ENCODE measurements at regions not wholly inside any gene's neighbourhood (a gene's known extent, or its start where the extent isn't known, plus 50 kb on each side); places are given as distances from the start of the nearest gene placed in this dataset.

GRCh38 chr1:67889466-67889865 is 56.2 kb upstream of the GNG12 start:
- Histone ChIP-seq H3K4me3 (no peak overlapping the region), H3K4me1 (no peaks in the 10 kb centered on the region), H3K27me3 (no peaks in the 10 kb centered on the region), H3K27ac (no peak overlapping the region), H3K9me3 (no peaks in the 10 kb centered on the region), H3K36me3 (no peaks in the 10 kb centered on the region)
- 91% methylated on average over 1 of the region's 1 CpG for WGBS (ENCODE audit: insufficient coverage, low coverage, low lambda C conversion rate, missing lambda C conversion rate)
- TF ChIP-seq CTCF (IDR thresholded peaks at IDR 0.05) (no peak), POLR2A (IDR thresholded peaks at IDR 0.05) (no peak)
- intact Hi-C loops (cut with DNase I), result no loop called here
- no peak for DNase-seq
- no peak for ATAC-seq

GRCh38 chr1:67888216-67889106 is 55.2 kb upstream of the GNG12 start:
- intact Hi-C loops (cut with DNase I), result no loop called here
- ATAC-seq (no peak), DNase-seq (no peak)
- Histone ChIP-seq H3K4me1 (no peaks in the 10 kb centered on the region), H3K27ac (no peak overlapping the region), H3K27me3 (no peaks in the 10 kb centered on the region), H3K9me3 (no peaks in the 10 kb centered on the region), H3K36me3 (no peaks in the 10 kb centered on the region), H3K4me3 (no peak overlapping the region)
- 62% methylated on average over 4 of the region's 6 CpGs for WGBS (ENCODE audit: insufficient coverage, low coverage, low lambda C conversion rate, missing lambda C conversion rate)
- TF ChIP-seq POLR2A (IDR thresholded peaks at IDR 0.05), result no peak
- no peak for TF ChIP-seq CTCF (IDR thresholded peaks at IDR 0.05)

- H3K4me1 ChIP-seq, result no peaks in the 10 kb centered on the region
- H3K9me3 ChIP-seq, result no peaks in the 10 kb centered on the region
- intact Hi-C loops (cut with DNase I), result no loop called here
- H3K27ac ChIP-seq, result no peak overlapping the region
- TF ChIP-seq CTCF (IDR thresholded peaks at IDR 0.05), result no peak
- TF ChIP-seq POLR2A (IDR thresholded peaks at IDR 0.05), result no peak
- H3K4me3 ChIP-seq, result no peak overlapping the region
- ATAC-seq, result no peak
- no peaks in the 10 kb centered on the region for H3K36me3 ChIP-seq
- no peaks in the 10 kb centered on the region for H3K27me3 ChIP-seq
- 72% methylated on average over 2 of the region's 2 CpGs for WGBS (ENCODE audit: insufficient coverage, low coverage, low lambda C conversion rate, missing lambda C conversion rate)
- DNase-seq, result no peak
Measured at GRCh38 chr1:67887146-67887545, 53.9 kb upstream of the GNG12 start.

- intact Hi-C loops (cut with DNase I), result no loop called here
- WGBS (ENCODE audit: insufficient coverage, low coverage, low lambda C conversion rate, missing lambda C conversion rate), result 79% methylated on average over 2 of the region's 2 CpGs
- H3K4me3 ChIP-seq, result no peak overlapping the region
- no peaks in the 10 kb centered on the region for H3K9me3 ChIP-seq
- no peak for ATAC-seq
- H3K27ac ChIP-seq, result no peak overlapping the region
- DNase-seq, result no peak
- no peaks in the 10 kb centered on the region for H3K36me3 ChIP-seq
- H3K27me3 ChIP-seq, result no peaks in the 10 kb centered on the region
- TF ChIP-seq CTCF (IDR thresholded peaks at IDR 0.05) (no peak), POLR2A (IDR thresholded peaks at IDR 0.05) (no peak)
- no peaks in the 10 kb centered on the region for H3K4me1 ChIP-seq
Measured at GRCh38 chr1:67886076-67886475, 52.8 kb upstream of the GNG12 start.
